GM19468 (cell line): ENCODE measurements at regions not wholly inside any gene's neighbourhood (a gene's known extent, or its start where the extent isn't known, plus 50 kb on each side); places are given as distances from the start of the nearest gene placed in this dataset.
A peak's percentile ranks its signal among the peaks of the same experiment; 100 is the strongest.

ENCODE experiments used
- ATAC-seq: cut with Tn5 transposase; IDR thresholded peaks from one replicate; pipeline ENCODE4 v1.9.1; 2021; ENCODE audit warnings: mild to moderate bottlenecking, moderate library complexity, moderate number of reproducible peaks; ENCODE audit not compliant: unreplicated experiment; ENCODE audit errors: extremely low read depth

DNA sequence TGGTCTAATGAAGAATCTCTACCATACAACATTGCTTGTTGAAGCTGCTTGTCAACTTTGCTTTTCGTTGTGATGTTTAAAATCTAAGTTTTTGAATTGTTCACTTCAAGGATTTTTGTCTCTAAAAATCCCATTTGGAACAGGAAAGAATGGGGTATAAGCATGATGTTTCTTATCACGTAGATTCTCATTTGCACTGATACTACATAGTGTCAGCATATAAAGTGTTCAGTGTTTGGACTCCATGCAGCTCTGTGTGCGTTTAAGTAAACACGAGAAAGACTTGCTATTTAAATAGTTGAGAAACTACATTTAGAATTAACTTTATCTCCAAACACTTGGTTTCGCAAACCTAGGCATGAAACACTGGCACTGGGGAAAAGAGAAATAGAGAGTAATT is 452.5 kb downstream of the NKX6-1 start:
- no peak for ATAC-seq

DNA sequence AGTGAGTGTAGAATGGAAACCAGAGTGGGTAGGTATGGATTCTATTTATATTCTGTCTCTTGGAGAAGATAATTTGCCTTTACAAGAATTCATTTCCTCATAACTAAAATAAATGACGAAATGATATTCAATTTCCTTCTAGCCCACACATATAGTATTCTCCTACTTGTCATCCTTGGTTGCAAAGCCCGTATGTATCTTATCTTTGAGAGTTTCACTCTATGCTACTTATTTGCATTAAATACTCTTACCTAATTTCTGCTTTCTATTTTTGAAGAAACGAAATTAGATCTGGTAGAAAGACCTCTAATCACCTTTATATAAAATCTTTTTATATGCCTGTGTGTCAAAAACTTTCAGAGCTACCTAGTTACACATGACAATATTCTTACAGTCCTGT is 457.7 kb downstream of the NKX6-1 start:
- no peak for ATAC-seq

DNA sequence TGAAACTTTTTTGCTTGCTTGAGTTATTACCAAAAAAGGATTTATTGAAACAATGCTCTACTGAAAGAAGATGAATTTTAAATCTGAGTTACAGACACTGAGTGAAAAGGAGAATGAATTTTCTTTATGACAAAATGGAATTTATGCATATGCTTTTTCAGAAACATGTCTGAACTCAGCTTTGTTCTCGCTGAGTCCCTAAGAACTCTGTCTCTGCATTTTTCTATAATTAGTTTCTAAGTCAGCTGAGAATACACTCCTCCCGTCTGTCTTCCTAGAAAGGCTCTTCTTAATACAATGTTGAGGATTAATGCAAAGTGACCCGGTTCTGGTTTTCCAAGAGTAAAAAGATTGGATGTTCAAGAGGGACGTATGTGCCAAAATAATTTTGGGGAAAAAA is 463.5 kb downstream of the NKX6-1 start:
- ATAC-seq: no peak

DNA sequence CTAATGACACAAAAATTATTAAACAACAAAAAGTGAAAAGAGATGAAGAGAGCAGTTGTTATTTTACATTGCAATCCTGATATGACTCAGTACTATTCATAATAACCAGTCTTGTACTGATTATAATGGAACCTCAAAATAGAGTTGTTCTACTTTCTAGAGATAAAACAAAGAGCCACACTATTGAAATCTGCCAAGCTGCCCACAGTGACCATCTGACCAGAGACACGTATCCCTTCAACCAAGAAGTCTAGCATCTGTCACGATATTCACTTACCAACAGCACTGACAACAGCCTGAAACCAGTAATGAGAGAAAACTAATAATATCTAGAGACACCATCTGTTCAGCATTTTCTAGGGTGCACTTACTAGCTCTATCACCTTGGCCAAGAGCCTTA is 466.7 kb downstream of the NKX6-1 start:
- peak; percentile 64 for ATAC-seq

DNA sequence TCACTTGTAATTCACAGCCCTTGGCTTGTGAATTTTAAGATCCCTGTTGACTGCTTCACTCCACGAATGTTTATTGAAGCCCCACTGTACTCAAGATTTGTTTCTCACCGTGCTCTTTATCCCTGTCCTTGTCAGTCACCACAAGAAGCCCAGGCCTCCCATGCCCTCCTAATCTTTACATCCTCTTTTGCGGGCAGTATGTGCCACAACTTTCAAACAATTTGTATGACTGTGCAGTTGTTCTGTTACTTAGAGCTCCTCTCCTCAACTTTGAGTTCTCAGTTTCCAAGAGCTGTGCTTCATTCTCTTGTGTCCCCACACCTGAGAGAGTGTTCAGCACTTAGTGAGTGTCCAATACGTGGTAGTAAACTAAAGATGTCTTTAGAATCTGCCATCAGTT is 467.7 kb downstream of the NKX6-1 start:
- no peak for ATAC-seq

DNA sequence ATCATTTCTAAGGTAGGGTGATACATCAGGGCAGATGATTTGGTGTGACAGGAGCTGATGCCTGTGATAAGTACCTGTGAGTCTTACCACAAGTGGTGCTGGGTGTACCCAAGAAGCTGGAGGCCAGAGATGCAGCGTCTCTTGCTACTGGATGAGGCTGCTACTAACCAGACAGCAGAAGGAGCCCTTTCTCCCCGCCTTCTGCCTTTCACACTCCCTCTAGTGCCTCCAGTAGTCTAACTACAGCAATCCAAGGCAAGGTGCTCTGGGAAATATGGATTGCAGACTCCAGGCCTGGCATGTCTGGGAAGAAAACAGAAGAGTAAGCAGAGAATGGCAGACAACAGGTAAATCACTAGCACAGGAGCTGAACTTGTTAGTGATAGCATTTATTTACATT is 470.8 kb downstream of the NKX6-1 start:
- ATAC-seq: no peak

DNA sequence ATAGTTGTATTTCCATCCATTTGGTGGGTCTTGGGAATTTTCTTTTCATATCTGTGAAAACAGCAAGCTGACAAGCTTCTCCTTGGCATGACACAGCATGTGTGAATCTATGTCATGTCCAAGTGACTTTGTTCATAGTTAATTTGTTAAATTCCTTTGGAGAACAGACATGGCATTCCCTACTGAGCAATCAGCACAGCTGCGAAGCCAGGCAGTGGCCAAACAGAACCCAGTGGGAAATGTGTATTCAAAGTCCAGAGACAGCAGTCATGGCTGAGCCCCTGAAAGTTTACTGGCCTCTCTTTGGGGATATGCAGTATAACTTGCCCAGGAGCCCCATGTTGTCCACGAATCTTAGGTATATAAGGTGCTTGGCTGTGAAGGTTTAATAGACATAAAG is 474.7 kb downstream of the NKX6-1 start:
- ATAC-seq: no peak

DNA sequence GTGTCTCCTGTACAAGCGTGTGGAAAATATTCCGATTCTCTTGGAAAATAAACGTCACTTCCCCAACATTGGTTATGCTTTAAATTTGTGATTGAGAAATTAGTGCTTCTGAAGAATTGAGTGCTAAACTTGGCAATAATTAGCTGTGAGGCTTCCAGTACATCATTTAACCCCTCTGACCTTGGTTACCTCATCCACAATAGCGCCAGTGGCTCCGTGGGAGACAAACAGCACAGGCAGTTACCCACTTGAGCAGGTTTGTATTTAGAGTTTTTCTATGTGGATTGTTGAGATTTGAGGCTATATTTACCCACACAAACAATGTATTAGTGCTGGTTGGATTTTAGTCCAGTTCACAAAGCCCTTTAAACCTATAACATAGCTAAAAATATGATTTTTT is 476.5 kb downstream of the NKX6-1 start:
- ATAC-seq: no peak

DNA sequence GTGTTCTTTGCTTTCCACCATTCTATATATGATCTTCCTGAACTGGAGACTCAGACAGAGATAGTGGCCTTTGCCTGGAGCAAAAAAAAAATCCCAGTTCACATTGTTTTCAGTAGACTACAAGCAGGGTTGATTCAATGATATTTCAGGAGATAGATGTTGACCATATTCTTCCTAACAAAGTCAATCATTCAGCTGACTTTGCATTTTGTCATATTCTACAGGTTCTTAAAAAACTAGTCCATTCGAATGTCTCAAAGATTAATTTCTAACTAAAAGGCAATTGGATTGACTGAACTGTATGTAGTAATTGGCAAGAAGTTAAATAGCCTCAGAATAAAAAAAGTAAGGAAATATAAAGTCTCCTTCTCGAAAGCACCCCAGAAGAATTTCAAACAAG is 479.5 kb downstream of the NKX6-1 start:
- ATAC-seq: no peak

DNA sequence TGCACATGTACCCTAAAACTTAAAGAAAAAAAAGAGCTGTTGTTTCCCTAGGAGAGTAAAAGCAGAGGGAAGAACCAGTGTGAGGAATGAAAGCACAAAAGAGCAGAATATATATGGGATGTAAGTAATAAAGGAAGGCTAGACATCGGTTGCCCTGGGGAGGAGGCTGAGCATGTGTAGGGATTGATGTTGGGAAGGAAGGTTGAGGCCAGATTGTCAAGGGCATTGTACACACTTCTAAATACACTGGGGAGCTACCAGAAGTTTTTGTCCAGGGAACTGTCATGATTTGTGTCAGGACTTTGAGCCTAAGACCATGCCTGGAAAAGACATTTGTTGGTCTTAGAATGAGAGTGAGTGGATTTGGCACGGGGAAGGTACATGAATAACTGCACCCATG is 467.1 kb downstream of the GPAT3 start:
- no peak for ATAC-seq

DNA sequence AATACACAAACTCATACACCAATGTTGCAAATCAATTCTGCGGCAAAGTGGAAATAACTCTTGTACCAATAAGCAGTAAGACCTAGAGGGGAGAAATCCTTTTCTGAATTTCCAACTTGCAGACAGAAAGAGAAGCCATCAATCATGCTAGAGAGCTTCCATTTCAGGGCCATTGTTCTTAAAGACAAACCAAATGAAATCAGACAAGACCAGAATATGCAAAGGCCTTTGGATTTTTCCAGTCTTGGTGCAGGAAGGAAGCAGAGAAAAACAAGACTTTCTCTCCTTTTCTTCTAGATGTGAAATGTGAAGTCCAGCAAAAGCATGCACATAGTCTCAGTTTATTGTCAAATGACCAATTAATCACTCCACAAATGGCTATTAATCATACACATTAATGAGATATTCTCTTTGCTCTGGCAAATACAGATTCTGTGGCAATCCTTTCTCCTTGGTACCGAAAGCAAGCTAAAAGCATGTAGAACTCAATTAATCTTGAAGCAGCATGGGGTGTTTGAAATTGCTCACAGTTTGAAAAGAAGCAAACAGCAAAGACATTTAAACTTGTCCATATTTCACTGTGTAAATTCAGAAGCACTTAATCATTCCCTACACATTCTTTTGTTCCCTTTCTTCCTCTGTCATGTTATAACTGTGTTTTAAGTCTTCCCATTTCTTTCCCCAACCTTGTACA is 466.1 kb downstream of the GPAT3 start:
- no peak for ATAC-seq

DNA sequence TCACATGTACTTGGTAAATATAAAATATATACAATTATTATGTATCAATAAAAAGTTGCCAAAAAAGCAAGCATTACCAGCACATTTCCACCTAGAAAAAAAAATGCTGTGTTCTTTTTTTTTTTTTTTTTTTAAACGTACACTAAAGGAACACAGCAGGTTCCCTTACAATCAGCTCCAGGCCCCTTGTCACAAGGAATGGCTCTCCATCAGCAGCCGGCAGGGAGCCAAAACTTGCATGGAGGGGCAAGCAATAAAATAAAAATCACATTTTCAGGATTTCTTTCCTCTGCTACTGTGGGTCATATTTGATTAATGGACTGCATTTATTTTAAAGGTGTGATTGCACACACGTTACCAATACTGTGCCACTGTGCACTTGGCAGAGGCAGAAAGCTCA is 460.3 kb downstream of the GPAT3 start:
- no peak for ATAC-seq

DNA sequence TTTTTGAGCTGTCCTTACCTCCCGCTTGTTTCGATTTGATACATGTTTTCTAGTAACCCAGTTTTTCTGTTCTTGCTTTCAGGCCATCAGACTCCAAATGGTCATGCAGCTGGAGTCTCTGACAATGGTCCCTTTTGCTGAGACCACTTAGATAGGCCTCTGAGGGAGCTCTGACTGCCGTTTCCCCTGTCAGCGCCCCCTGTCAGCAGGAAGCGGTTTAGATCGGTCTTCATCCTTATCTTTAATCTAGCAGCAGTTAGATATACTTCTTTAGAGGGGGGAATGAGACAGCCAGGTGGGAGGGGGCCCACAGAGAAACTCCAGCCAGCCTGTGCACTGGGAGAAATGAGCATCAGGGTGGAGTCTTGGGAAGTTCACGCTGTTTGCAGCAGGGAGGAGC is 457.9 kb downstream of the GPAT3 start:
- no peak for ATAC-seq

DNA sequence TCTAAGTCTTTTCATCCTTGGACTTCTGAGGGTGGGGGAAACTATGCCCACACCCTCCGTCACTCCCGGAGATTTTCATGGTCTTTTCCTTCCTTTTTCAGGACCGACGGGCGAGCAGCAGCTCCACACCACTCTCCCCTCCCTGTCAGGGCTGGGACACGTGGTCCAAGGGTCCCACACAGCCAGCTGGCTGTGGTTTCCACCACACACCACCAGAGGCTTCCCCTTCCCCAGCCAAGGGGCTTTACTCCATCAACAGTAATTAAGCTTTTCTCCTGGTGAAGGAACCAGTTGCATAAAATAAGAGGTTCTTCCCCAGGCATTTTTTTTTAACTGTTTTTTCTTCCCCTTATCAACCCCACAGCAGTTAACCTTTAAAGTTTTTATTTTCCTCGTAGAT is 453.9 kb downstream of the GPAT3 start:
- no peak for ATAC-seq

DNA sequence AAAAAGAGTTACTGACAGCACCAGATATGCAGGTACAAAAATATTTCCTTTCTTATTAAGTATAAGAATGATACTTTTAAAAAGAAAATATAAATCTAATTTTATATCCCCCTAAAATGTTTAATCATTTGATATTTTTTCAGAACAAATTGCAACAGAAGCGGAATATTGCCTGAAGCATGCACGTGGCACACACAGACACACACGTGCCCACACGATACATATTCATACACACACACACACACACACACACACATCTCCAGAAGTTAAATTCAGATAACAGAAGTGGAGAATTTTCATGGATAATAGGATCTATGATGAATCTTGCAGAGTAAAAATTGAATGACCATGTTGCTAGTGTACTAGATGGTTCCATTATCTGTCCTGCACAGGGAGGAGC is 445.2 kb downstream of the GPAT3 start:
- no peak for ATAC-seq

DNA sequence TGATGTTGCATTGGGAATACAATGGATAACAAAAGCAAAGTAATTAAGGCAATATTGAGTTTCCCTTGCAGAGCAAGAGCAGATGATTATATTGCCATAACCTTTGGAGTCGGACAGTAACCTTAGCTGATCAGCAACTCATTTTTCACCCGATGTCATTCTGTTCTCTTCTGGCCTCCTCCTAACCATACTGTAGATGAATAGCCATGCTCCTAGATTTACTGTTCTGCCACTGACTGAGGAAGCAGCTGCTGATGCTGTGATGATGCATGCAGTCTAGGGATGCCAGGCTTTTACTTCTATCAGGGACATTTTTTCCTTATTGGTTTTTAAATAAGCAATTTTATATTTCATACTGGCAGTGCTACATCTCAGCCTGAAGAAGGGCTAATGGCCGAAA is 443.9 kb downstream of the GPAT3 start:
- ATAC-seq: no peak

DNA sequence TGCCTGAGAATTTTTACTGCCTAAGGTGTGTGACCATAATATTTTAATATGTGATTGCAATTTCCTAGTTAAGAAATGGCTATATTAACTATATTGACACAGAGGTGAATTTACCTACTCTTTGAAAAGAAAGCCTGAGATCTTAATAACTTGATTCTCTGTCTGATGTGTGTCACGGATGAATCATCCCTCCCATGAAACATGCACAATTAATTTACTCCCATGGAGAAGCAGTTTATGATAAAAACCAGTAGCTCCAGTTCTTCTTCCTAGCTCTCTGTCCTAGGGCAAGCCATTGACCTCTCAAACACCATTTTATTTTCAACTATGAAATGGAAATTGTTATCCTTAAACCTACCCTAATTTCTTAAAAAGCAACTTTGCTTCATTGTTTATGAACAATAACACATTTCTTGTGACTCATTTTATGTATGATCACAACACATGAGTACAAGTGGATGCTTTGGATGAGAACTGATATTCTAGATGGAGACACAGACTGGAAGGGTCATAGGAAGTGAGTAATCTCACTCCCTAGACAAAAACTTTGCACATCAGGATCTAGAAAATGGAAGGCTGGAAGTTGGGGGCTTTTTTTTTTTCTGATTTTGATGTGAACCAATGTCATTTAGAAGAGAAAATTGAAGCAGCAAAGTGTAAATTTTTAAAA is 438.3 kb downstream of the GPAT3 start:
- no peak for ATAC-seq

DNA sequence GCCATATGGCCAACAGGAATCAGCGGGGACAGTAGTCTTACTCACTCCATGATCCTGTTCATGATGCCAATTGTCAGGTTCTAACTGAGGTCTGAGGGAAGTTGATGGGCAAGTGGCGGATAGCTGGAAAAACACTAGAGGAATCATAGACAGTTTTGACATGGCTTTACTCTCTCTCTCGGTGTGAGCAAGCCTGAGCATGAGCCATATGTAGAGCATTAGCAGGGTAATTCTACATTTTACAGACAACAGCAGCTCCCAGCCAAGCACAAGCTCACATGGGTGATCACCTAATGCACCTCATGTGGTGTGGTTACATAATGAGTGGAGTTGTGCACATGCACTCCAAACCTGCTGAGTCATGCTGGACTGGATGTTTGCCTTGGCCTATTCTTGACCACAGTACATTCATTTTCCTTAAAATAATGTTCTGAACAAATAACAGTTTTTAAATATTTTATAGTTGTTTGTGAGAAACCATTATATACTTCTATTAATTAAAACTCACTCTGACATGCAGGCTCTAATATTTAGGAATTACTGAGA is 429.2 kb downstream of the GPAT3 start:
- ATAC-seq: no peak

DNA sequence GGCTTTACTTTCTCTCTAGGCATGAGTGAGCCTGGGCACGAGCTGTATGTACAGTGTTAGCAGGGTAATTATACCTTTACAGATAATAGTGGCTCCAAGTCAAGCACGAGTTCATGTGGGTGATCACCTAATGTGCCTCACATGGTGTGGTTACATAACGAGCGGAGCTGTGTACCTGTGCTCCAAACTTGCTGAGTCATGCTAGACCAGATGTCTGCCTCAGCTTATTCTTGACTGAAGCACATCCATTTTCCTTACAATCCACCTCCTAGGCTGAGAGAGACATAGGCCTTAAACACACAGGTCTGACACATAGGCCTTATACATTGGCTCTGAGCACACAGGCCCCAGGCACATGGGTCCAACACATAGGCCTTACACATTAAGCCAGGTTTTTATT is 426.6 kb downstream of the GPAT3 start:
- no peak for ATAC-seq

DNA sequence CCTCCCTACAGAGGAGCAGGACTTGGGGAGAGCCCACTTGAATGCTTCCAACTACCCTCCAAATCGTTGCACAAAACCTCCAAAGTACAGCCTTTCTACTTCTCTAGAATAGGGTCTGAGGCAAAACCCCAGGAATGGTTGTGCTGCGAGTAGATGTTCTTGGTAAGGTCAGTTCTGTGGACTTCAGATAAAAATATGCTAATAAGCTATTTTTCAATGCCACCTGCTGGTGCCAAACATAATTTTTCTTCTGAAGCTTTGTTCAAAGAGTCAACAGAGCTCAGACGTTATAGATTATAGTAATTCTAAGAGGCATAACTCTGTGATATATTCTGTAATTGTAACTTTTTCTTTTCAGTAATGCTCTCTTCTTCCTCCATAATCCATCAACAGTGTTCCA is 425.7 kb downstream of the GPAT3 start:
- ATAC-seq: no peak

DNA sequence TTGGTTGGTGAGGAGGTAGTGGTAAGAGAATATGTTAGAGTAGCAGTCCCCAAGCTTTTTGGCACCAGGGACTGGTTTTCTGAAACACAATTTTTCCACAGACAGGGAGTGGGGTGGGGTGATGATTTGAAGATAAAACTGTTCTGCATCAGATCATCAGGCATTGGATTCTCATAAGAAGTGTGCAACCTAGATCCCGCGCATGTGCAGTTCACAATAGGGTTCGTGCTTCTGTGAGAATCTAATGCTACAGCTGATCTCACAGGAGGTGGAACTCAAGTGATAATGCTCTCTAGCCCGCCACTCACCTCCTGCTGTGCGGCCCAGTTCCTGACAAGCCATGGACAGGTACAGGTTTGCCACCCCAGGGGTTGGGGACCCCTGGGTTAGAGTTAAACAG is 423.3 kb downstream of the GPAT3 start:
- no peak for ATAC-seq

DNA sequence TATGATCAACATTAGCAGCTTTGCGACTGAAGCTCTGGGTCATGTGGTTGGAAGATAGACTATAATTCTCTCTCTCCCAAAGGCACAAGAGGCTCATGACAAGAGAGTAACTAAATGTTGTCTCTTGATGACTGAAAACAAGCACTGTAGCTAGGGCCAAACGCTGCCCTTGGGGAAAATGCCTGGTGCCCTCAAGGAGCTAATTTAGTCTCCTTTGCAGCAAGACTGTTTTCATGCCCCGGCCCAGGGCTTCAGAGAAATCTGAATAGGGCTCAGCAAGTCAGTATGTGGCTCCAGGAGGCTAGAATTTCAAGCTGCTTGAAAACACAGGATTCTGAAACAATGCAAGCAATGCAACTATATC is 411.9 kb downstream of the GPAT3 start:
- ATAC-seq: no peak
